HCT116 (cell line): ENCODE measurements at regions not wholly inside any gene's neighbourhood (a gene's known extent, or its start where the extent isn't known, plus 50 kb on each side); places are given as distances from the start of the nearest gene placed in this dataset.

ENCODE experiments used
- ATAC-seq: fragments of 200-7000 bp; cut with Tn5 transposase; 2 replicates; pipeline ENCODE4 v1.9.1; 2020; ENCODE audit warnings: mild to moderate bottlenecking, moderate library complexity
- BruUV-seq: library from RNA; stranded (reverse); fragments of 400-500 nt; replicated peaks from 2 replicates; lab custom pipeline; 2021; lab: Mats Ljungman, UMichigan
- CTCF ChIA-PET: fragments of 300-600 bp; sonication (Branson Sonifier 250); formaldehyde crosslinking; loops from one replicate; lab custom pipeline; 2021; ENCODE audit warnings: antibody characterized with exemption; lab: Charles Lee
- POLR2A ChIA-PET: fragments of 300-600, 350-600 bp; sonication (Branson Sonifier 250); formaldehyde crosslinking; loops from one replicate; lab custom pipeline; 2021; ENCODE audit warnings: antibody characterized with exemption; lab: Charles Lee
- RAD21 ChIA-PET, 2 experiments: fragments of 300-600 bp; sonication (Branson Sonifier 250); formaldehyde crosslinking; loops; one replicate each; lab custom pipeline; 2023; ENCODE audit warnings: low total read pairs in 2 of 2; ENCODE audit not compliant: uncharacterized antibody in 2 of 2, unreplicated experiment in 2 of 2, low non-redundant PET in 1 of 2; lab: Charles Lee
- DNase-seq: peaks from one replicate; pipeline ENCODE4 v3.0.0-alpha.2; 2010; ENCODE audit warnings: low read depth, low spot score
- H2AFZ ChIP-seq: fragments of 200-600 bp; shearing (Covaris generic), sonication (generic); 2 replicates; pipeline ENCODE4 v1.6.1; 2017; ENCODE audit warnings: low read depth, mixed run types, mixed read lengths, antibody characterized with exemption, low read length; ENCODE audit not compliant: poor library complexity, severe bottlenecking
- H3K27ac ChIP-seq: 2 replicates; pipeline ENCODE4 v1.5.1; 2012; ENCODE audit warnings: low read depth, low read length
- H3K27me3 ChIP-seq: fragments of 200-600 bp; sonication (generic); 2 replicates; pipeline ENCODE4 v1.6.1; 2016; ENCODE audit warnings: mixed run types, low read length, mixed read lengths; ENCODE audit not compliant: insufficient read depth
- H3K36me3 ChIP-seq, 2 experiments: fragments of 200-500 bp in 1 of 2; fragments of 200-600 bp in 1 of 2; sonication (Bioruptor generic) in 1 of 2; sonication (generic) in 1 of 2; 2 replicates each; pipeline versions ENCODE4 v1.5.1 to v1.6.1; 2014 to 2016; ENCODE audit warnings: low read length in 2 of 2, inconsistent platforms in 1 of 2, mixed read lengths in 1 of 2, mixed run types in 1 of 2; ENCODE audit not compliant: insufficient read depth in 2 of 2, control insufficient read depth in 1 of 2
- H3K4me1 ChIP-seq, 2 experiments: fragments of 200-600 bp in 1 of 2; sonication (generic) in 1 of 2; 2 replicates each; pipeline versions ENCODE4 v1.5.1 to v1.6.1; 2012 to 2017; ENCODE audit warnings: low read length in 2 of 2, inconsistent platforms in 1 of 2, mild to moderate bottlenecking in 1 of 2, mixed read lengths in 1 of 2, mixed run types in 1 of 2, moderate library complexity in 1 of 2; ENCODE audit not compliant: insufficient read depth in 2 of 2, control insufficient read depth in 1 of 2
- H3K4me2 ChIP-seq: fragments of 200-600 bp; sonication (generic); 2 replicates; pipeline ENCODE4 v1.6.1; 2017; ENCODE audit warnings: mixed run types, low read length, mixed read lengths
- H3K4me3 ChIP-seq, 2 experiments: fragments of 200-600 bp in 1 of 2; sonication (generic) in 1 of 2; replicated peaks in 1 of 2; 2 replicates each; pipeline ENCODE4 v1.5.1; 2011 to 2016; ENCODE audit warnings: low read length in 2 of 2, control low read depth in 1 of 2, low read depth in 1 of 2, mild to moderate bottlenecking in 1 of 2, mixed read lengths in 1 of 2, mixed run types in 1 of 2
- H3K79me2 ChIP-seq: fragments of 200-600 bp; sonication (generic); 2 replicates; pipeline ENCODE4 v1.6.1; 2017; ENCODE audit warnings: mild to moderate bottlenecking, mixed run types, low read length, moderate library complexity, mixed read lengths; ENCODE audit not compliant: insufficient read depth
- H3K9ac ChIP-seq: fragments of 200-600 bp; sonication (generic); 2 replicates; pipeline ENCODE4 v1.6.1; 2016; ENCODE audit warnings: low read length, mixed read lengths
- H3K9me2 ChIP-seq: fragments of 200-600 bp; sonication (generic), shearing (Covaris generic); 2 replicates; pipeline ENCODE4 v1.6.1; 2017; ENCODE audit warnings: mixed run types, mild to moderate bottlenecking, moderate library complexity; ENCODE audit not compliant: insufficient read depth
- H3K9me3 ChIP-seq, 2 experiments: fragments of 200-500 bp in 1 of 2; fragments of 200-600 bp in 1 of 2; sonication (Bioruptor generic) in 1 of 2; sonication (generic) in 1 of 2; 2 replicates each; pipeline ENCODE4 v1.6.1; 2014 to 2017; ENCODE audit warnings: low read length in 2 of 2, mixed read lengths in 2 of 2, inconsistent platforms in 1 of 2, low read depth in 1 of 2, mild to moderate bottlenecking in 1 of 2, mixed run types in 1 of 2, moderate library complexity in 1 of 2; ENCODE audit not compliant: control insufficient read depth in 1 of 2, insufficient read depth in 1 of 2
- H4K20me1 ChIP-seq: fragments of 200-600 bp; sonication (generic), shearing (Covaris generic); 2 replicates; pipeline ENCODE4 v1.6.1; 2017; ENCODE audit warnings: mixed run types, mild to moderate bottlenecking, moderate library complexity; ENCODE audit not compliant: insufficient read depth
- ATF3 ChIP-seq: IDR thresholded peaks from 2 replicates; pipeline ENCODE4 v1.6.1; 2012
- CBX3 ChIP-seq: IDR thresholded peaks from 2 replicates; pipeline ENCODE4 v1.6.1; 2012; ENCODE audit warnings: low read depth
- CTCF ChIP-seq, 3 experiments: fragments of 200-600 bp in 1 of 3; sonication (generic) in 1 of 3; IDR thresholded peaks in 2 of 3; conservative IDR thresholded peaks in 1 of 3; 2 replicates each; pipeline ENCODE4 v1.5.1; 2012 to 2017; ENCODE audit warnings: low read depth in 2 of 3, low read length in 2 of 3, antibody characterized with exemption in 1 of 3, borderline replicate concordance in 1 of 3, control low read depth in 1 of 3, mild to moderate bottlenecking in 1 of 3, mixed read lengths in 1 of 3, mixed run types in 1 of 3, moderate library complexity in 1 of 3; ENCODE audit not compliant: insufficient read depth in 1 of 3
- EGR1 ChIP-seq: IDR thresholded peaks from 2 replicates; pipeline ENCODE4 v1.6.1; 2012; ENCODE audit warnings: low read depth
- ELF1 ChIP-seq: IDR thresholded peaks from 2 replicates; pipeline ENCODE4 v1.6.1; 2012; ENCODE audit warnings: low read depth, borderline replicate concordance
- EZH2 ChIP-seq: fragments of 200-600 bp; sonication (generic); IDR thresholded peaks from 2 replicates; pipeline ENCODE4 v1.6.1; 2017; ENCODE audit warnings: antibody characterized with exemption, mixed run types
- EZH2phosphoT487 ChIP-seq: fragments of 200-600 bp; IDR thresholded peaks from 2 replicates; pipeline ENCODE4 v1.6.1; 2018; ENCODE audit warnings: antibody characterized with exemption, borderline replicate concordance
- FOSL1 ChIP-seq: IDR thresholded peaks from 2 replicates; pipeline ENCODE4 v1.6.1; 2012; ENCODE audit warnings: low read depth
- JUND ChIP-seq: IDR thresholded peaks from 2 replicates; pipeline ENCODE4 v1.6.1; 2012
- MAX ChIP-seq: IDR thresholded peaks from 2 replicates; pipeline ENCODE4 v1.6.1; 2012
- RAD21 ChIP-seq: IDR thresholded peaks from 2 replicates; pipeline ENCODE4 v1.6.1; 2012; ENCODE audit warnings: low read depth, mild to moderate bottlenecking
- SIN3A ChIP-seq: IDR thresholded peaks from 2 replicates; pipeline ENCODE4 v1.6.1; 2012; ENCODE audit warnings: low read depth
- SRF ChIP-seq: IDR thresholded peaks from 2 replicates; pipeline ENCODE4 v1.6.1; 2012; ENCODE audit warnings: low read depth
- TCF7L2 ChIP-seq: IDR thresholded peaks from 2 replicates; pipeline ENCODE4 v1.7.0; 2011; ENCODE audit warnings: borderline replicate concordance, inconsistent platforms; ENCODE audit not compliant: insufficient read depth, insufficient read length; ENCODE audit errors: extremely low read depth
- YY1 ChIP-seq: IDR thresholded peaks from 2 replicates; pipeline ENCODE4 v1.6.1; 2011; ENCODE audit warnings: low read length, low read depth, moderate library complexity, mild to moderate bottlenecking; ENCODE audit not compliant: insufficient replicate concordance; ENCODE audit errors: extremely low read depth
- ZFX ChIP-seq: fragments of 450-650 bp; IDR thresholded peaks from 2 replicates; pipeline ENCODE4 v1.6.1; 2017
- ZNF274 ChIP-seq: fragments of 200-500 bp; sonication (Bioruptor generic); IDR thresholded peaks from 2 replicates; pipeline ENCODE4 v1.6.1; 2014; ENCODE audit warnings: mild to moderate bottlenecking, low read depth, low read length, inconsistent platforms
- intact Hi-C: fragments of 100-400 bp; cut with micrococcal nuclease; formaldehyde crosslinking; loops from 2 replicates; pipeline ENCODE4 v1.10.0; 2022

- ATAC-seq (no peak), DNase-seq (no peak)
- Histone ChIP-seq H3K27me3 (no peaks in the 10 kb centered on the region), H3K4me3 (no peak overlapping the region), H4K20me1 (no peaks in the 10 kb centered on the region), H3K27ac (no peak overlapping the region), H3K4me2 (no peak overlapping the region), H3K9ac (no peak overlapping the region), H3K9me2 (no peaks in the 10 kb centered on the region), H2AFZ (no peak overlapping the region), H3K79me2 (no peaks in the 10 kb centered on the region), H3K9me3 (peaks cover 7 to 11% of the 10 kb centered on the region in 2 experiments; a peak in 2 of 4 replicates), H3K36me3 (no peaks in the 10 kb centered on the region), H3K4me1 (no peaks in the 10 kb centered on the region)
- TF ChIP-seq ZNF274 (no peak), SRF (no peak), JUND (no peak), EGR1 (no peak), CBX3 (no peak), SIN3A (no peak), ELF1 (no peak), ATF3 (no peak)
- POLR2A ChIA-PET: no interaction called here
- RAD21 ChIA-PET: no interaction called here
- CTCF ChIA-PET: no interaction called here
- BruUV-seq: no TSS peak
- intact Hi-C loops: no loop called here
Observed at GRCh38 chr14:25237845-25238244, 187.9 kb upstream of the STXBP6 start.

GRCh38 chr14:25233613-25234012 is 183.7 kb upstream of the STXBP6 start:
- H2AFZ ChIP-seq: no peak overlapping the region
- no peaks in the 10 kb centered on the region for H3K27me3 ChIP-seq
- H3K9me2 ChIP-seq: no peaks in the 10 kb centered on the region
- ChIA-PET POLR2A (no interaction called here), CTCF (no interaction called here), RAD21 (no interaction called here)
- ATAC-seq (no peak), DNase-seq (no peak)
- no peak overlapping the region for H3K27ac ChIP-seq
- no peaks in the 10 kb centered on the region for H3K36me3 ChIP-seq
- H3K9me3 ChIP-seq: peaks cover 5 to 16% of the 10 kb centered on the region in 2 experiments; a peak in 2 of 4 replicates
- no peak overlapping the region for H3K4me2 ChIP-seq
- H3K4me3 ChIP-seq: no peak overlapping the region
- H4K20me1 ChIP-seq: no peaks in the 10 kb centered on the region
- H3K79me2 ChIP-seq: no peaks in the 10 kb centered on the region
- intact Hi-C loops: no loop called here
- H3K9ac ChIP-seq: no peak overlapping the region
- no TSS peak for BruUV-seq
- no peaks in the 10 kb centered on the region for H3K4me1 ChIP-seq
- TF ChIP-seq SIN3A (no peak), JUND (no peak), ELF1 (no peak), EGR1 (no peak), EZH2phosphoT487 (no peak), MAX (no peak), FOSL1 (no peak), TCF7L2 (no peak), EZH2 (no peak), ZFX (no peak), CBX3 (no peak), CTCF (IDR thresholded peaks at IDR 0.05 in 2 of 3, conservative IDR thresholded peaks at IDR 0.05 in 1 of 3; ENCODE audit: borderline replicate concordance in 1 of 3, insufficient read depth in 1 of 3, low read depth in 2 of 3, low read length in 2 of 3) (no peak), YY1 (no peak), ATF3 (no peak), RAD21 (no peak)
